GM19239 (cell line): ENCODE measurements at regions not wholly inside any gene's neighbourhood (a gene's known extent, or its start where the extent isn't known, plus 50 kb on each side); places are given as distances from the start of the nearest gene placed in this dataset.
"Not testable (repeated sequence)": the region's sequence is repeated elsewhere in the genome, so short reads cannot be mapped to it uniquely, and the experiment has no call there.

Source experiments
- DNase-seq: peaks from one replicate; pipeline ENCODE4 v3.0.0; 2011; ENCODE audit warnings: low spot score; ENCODE audit not compliant: insufficient read length
- FAIRE-seq: peaks from 2 replicates; lab custom pipeline; 2011; peaks lifted over from hg19 to GRCh38; lab: Jason Lieb, UNC

DNA sequence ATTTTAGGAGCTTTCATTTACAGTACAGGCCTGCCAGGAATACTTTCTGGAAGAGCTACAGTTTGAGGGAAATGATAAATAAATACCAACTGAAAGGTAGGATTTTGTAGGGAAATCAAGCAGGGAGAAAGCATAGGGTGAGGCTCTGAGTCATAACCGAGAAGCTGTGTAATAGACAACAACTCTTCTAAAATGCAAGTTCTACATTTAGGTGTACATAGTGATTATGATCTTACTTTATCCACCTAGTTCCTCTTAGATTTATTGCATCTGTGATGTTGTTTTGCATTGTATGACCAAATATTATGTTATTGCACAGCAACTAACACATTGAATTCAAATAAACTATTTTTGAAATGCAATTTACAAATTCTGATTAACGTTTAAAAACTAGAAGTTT, 819.3 kb downstream of the PLA2G4A start:
- no peak for FAIRE-seq

GRCh38 chr1:187654635-187655034, 825.9 kb downstream of the PLA2G4A start:
- DNase-seq (no peak), FAIRE-seq (no peak)

More for the DNA sequence above, 819.3 kb downstream of the PLA2G4A start:
- DNase-seq = no peak

- no peak for FAIRE-seq
- DNase-seq = no peak
Measured at GRCh38 chr1:187655104-187655503, 826.4 kb downstream of the PLA2G4A start.

GRCh38 chr1:187665483-187665882, 836.7 kb downstream of the PLA2G4A start:
- DNase-seq = no peak
- FAIRE-seq = no peak

DNA sequence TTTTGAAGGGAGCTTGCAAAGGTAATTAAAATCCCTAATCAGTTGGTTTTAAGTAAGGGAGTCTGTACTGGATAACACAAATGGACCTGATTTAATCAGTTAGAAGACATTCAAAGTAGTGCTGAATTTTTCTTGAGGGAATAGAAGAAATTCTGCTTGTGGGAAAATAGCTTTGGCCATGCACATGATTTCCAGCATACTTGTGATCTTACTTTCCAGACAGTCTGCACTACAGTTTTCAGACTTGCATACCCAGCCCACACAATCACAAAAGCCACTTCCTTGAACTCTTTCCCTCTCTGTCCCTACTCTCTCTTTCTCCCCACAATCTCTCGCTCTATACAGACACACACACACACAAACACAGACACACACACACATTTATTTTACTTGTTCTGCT, 852.1 kb downstream of the PLA2G4A start:
- FAIRE-seq = no peak
- no peak for DNase-seq

- DNase-seq (no peak), FAIRE-seq (no peak)
Measured at GRCh38 chr1:187682112-187682511, 853.4 kb downstream of the PLA2G4A start.

- DNase-seq = no peak
Measured at GRCh38 chr1:187685333-187685732, 856.6 kb downstream of the PLA2G4A start.

DNA sequence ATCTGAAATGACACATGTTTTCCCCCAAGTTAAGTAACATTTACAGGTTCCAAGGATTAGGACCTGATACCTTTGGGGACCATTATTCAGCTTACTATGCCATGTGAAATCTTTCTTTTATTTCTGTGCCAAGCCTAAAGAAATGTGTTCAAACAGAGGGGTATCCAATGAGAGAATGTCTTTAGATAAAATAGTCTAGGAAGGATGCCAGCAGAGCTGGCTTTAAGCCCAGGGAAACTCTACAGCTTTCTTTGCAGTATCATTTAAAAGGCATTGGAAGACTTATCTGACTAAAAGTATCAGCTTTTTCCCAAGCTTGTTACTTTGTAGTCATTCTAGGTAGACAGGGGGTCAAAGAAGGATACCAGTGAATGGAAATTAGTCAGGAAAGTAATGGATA, 860.4 kb downstream of the PLA2G4A start:
- FAIRE-seq (no peak), DNase-seq (no peak)

More at GRCh38 chr1:187685333-187685732, 856.6 kb downstream of the PLA2G4A start:
- no peak for FAIRE-seq

GRCh38 chr1:187691439-187691838, 862.7 kb downstream of the PLA2G4A start:
- FAIRE-seq (no peak), DNase-seq (no peak)

- no peak for DNase-seq
- FAIRE-seq = no peak
Measured at GRCh38 chr1:187692799-187693198, 864.0 kb downstream of the PLA2G4A start.

DNA sequence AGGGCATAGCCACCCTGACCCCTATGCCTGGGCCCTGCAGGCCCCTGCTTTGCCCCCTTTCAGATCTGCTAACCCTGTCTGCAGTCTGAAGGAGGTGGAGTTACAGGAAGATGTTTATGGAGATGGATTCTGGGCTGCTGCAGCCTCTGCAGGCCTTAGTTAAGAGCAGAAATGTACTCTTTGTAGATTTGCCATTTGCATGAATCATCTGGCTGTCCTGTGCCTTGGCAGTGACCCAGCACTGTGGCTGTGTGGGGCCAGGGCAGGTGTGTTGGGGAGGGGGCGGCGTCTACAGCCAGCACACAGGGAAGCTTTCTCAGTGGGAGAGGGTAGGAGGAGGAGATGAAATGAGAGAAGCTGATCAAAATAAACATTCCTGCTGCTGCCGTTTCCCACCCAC, 867.3 kb downstream of the PLA2G4A start:
- FAIRE-seq (no peak), DNase-seq (no peak)

DNA sequence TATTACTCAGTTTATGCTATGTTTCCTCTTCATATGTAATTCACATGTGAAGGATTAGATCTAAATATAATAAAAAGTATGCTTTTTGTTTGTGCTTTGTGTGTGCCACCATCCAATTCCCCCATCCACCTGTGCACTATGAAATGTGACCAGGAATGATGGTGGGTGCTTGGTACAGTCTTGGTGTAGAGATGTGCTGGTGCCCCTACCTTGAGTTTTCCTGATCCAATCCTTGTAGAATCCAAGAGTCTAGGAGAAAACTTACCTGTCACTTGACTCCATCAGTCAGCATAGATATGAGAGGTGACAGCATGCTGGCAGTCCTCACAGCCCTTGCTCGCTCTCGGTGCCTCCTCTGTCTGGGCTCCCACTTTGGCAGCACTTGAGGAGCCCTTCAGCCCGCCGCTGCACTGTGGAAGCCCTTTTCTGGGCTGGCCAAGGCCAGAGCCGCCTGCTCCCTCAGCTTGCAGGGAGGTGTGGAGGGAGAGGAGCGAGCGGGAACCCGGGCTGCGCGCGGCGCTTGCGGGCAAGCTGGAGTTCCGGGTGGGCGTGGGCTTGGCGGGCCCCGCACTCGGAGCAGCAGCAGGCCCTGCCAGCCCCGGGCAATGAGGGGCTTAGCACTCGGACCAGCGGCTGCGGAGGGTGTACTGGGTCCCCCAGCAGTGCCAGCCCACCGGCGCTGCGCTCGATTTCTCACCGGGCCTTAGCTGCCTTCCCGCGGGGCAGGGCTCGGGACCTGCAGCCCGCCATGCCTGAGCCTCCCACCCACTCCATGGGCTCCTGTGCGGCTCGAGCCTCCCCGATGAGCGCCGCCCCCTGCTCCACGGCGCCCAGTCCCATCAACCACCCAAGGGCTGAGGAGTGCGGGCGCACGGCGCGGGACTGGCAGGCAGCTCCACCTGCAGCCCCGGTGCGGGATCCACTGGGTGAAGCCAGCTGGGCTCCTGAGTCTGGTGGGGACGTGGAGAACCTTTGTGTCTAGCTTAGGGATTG, 874.7 kb downstream of the PLA2G4A start:
- FAIRE-seq, DNase-seq: not testable (repeated sequence)

- no peak for DNase-seq
Measured at GRCh38 chr1:187714470-187714869, 885.7 kb downstream of the PLA2G4A start.

GRCh38 chr1:187715483-187715882, 886.7 kb downstream of the PLA2G4A start:
- DNase-seq (no peak), FAIRE-seq (no peak)

More at GRCh38 chr1:187714470-187714869, 885.7 kb downstream of the PLA2G4A start:
- no peak for FAIRE-seq

DNA sequence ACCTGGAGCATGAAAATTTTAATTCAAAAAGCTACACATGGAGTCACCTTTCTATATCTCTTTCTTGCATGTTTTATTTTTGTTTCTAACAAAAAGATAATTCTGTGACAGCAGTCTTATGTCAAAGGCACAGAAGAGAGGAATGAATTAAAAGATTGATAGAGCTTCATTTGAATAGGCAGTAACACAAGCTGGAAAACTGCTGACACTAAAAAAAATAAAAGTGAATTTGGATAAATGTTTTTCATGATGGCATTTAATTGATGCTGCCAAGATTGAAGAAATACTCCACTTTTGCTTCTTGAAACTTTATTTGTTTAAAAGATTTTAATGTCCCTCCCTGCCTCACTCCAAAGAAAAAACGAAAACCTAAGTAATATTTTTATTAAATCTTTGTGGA, 887.4 kb downstream of the PLA2G4A start:
- DNase-seq (no peak), FAIRE-seq (no peak)

DNA sequence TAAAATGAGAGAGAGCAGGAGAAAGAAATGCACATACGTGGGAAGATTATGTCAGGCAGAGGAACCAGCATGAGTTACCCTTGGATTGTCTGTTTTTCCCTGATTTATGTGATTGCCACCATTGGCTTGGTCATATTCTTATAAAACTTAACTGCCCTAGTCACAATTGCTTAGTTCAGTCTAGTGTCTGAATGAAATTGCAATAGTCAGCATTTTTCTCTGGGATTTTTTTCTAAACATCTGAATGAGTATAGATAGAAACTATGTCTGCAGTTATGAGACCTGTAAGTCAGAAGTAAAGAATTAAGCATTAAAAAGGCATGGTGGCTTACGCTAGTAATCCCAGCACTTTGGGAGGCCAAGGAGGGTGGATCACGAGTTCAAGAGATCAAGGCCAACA, 889.8 kb downstream of the PLA2G4A start:
- DNase-seq = no peak
- no peak for FAIRE-seq

GRCh38 chr1:187721216-187721615, 892.5 kb downstream of the PLA2G4A start:
- DNase-seq (no peak), FAIRE-seq (no peak)

DNA sequence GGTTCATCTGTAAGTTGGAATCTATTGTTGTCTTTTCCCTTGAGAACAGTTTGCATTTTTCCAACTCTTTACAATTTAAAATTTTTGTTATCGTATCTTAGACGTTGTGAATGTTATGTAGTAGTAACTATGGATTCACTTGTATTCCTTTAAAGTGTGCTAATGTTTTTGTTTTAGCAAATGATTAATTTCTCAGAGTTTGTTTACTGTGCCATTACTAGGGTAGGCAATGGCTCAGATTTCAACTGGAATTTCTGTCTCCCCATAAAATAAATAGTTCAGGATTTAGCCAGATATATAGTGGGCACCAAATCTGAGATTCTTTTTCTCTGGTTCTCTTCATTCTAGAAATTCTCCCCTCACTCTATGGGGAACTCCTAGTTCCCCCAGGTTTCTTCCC, 896.5 kb downstream of the PLA2G4A start:
- DNase-seq (no peak), FAIRE-seq (no peak)

DNA sequence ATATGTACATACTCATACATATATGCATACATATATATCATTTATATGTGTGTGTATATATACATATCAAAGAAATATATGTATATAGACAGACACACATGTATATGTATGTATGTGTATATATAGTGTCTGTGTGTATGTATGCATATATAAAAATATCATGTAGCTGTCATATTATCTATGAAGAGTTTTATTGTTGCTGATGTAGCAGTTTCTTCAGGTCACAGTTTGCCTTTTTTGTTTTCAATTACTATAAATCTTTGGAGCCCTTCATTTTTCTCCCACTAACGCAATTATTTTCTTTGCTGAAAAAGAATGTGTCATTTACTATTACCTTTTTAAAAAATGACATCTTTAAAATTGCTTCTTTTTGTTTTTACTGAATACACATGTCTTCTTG, 904.5 kb downstream of the PLA2G4A start:
- FAIRE-seq (no peak), DNase-seq (no peak)

DNA sequence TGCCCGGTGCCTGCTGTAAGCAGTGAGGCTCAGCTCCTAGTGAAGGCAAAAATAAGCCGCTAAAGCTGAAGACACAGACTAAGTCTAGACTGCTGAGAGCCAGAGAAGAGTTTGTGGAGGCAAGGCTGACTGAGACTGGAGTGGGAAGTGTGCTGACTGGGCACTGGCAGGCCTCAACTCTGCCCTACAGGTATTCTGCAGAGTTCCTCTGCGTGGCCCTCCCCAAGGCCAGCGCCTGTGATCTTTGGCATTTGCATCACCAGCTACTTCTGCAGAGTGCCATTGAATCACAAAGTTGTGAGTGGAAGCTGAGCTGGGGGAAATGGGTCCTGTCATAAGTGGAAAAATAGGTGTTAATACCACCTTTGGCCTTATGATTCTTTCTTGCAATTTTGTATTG, 905.7 kb downstream of the PLA2G4A start:
- no peak for DNase-seq
- no peak for FAIRE-seq

GRCh38 chr1:187744665-187745064, 915.9 kb downstream of the PLA2G4A start:
- DNase-seq = no peak
- no peak for FAIRE-seq

GRCh38 chr1:187755536-187755935, 926.8 kb downstream of the PLA2G4A start:
- DNase-seq (no peak), FAIRE-seq (no peak)
